B cell (primary cell): ENCODE measurements at regions not wholly inside any gene's neighbourhood (a gene's known extent, or its start where the extent isn't known, plus 50 kb on each side); places are given as distances from the start of the nearest gene placed in this dataset.
A peak's percentile ranks its signal among the peaks of the same experiment; 100 is the strongest.

Experiments used
- ATAC-seq: fragments of 200-7000 bp; cut with Tn5 transposase; one replicate; pipeline ENCODE4 v1.10.0; 2021; ENCODE audit warnings: low read depth, mild to moderate bottlenecking, moderate number of reproducible peaks, moderate library complexity
- CTCF ChIA-PET: fragments of 350-600 bp; sonication (Branson Sonifier 250); formaldehyde crosslinking; loops from one replicate; lab custom pipeline; 2021; ENCODE audit warnings: antibody characterized with exemption, inconsistent platforms; lab: Charles Lee
- POLR2A ChIA-PET: fragments of 350-600 bp; sonication (Branson Sonifier 250); formaldehyde crosslinking; loops from one replicate; lab custom pipeline; 2021; ENCODE audit warnings: antibody characterized with exemption; lab: Charles Lee
- DNase-seq: peaks from one replicate; pipeline ENCODE4 v3.0.0; 2013
- H2AFZ ChIP-seq: 2 replicates; pipeline ENCODE4 v1.6.1; 2012; ENCODE audit warnings: mild to moderate bottlenecking, low read depth, low read length; ENCODE audit not compliant: insufficient read depth, poor library complexity, severe bottlenecking
- H3K27ac ChIP-seq, 2 donors: 1 replicate in 1 of 2; 2 replicates in 1 of 2; pipeline ENCODE4 v1.5.1; 2012 to 2013; ENCODE audit warnings: low read length in 2 of 2, mild to moderate bottlenecking in 2 of 2, moderate library complexity in 1 of 2
- H3K27me3 ChIP-seq, 4 experiments: fragments of 200-600 bp in 1 of 4; sonication (generic) in 1 of 4; replicated peaks in 1 of 4; 1 replicate in 2 of 4; 2 replicates in 2 of 4; pipeline versions ENCODE4 v1.6.1 to v1.7.0; 2013 to 2016; ENCODE audit warnings: low read length in 3 of 4, mild to moderate bottlenecking in 2 of 4, mixed read lengths in 1 of 4, moderate library complexity in 1 of 4; ENCODE audit not compliant: insufficient read depth in 4 of 4, control insufficient read depth in 3 of 4; ENCODE audit errors: control extremely low read depth in 1 of 4
- H3K36me3 ChIP-seq, 2 experiments: replicated peaks in 1 of 2; 1 replicate in 1 of 2; 2 replicates in 1 of 2; pipeline versions ENCODE4 v1.6.1 to v1.7.1; 2013; ENCODE audit warnings: low read length in 1 of 2; ENCODE audit not compliant: insufficient read depth in 2 of 2, control insufficient read depth in 1 of 2; ENCODE audit errors: control extremely low read depth in 1 of 2, extremely low read depth in 1 of 2
- H3K4me1 ChIP-seq, 2 donors: fragments of 200-600 bp in 1 of 2; sonication (generic) in 1 of 2; 1 replicate in 1 of 2; 2 replicates in 1 of 2; pipeline versions ENCODE4 v1.5.1 to v1.6.1; 2013 to 2017; ENCODE audit warnings: low read length in 2 of 2; ENCODE audit not compliant: control insufficient read depth in 2 of 2, insufficient read depth in 2 of 2
- H3K4me2 ChIP-seq: replicated peaks from 2 replicates; pipeline ENCODE3; 2012; ENCODE audit warnings: mild to moderate bottlenecking, low read depth, low read length; ENCODE audit not compliant: poor library complexity, severe bottlenecking
- H3K4me3 ChIP-seq, 5 experiments: fragments of 200-600 bp in 1 of 5; sonication (generic) in 1 of 5; 1 replicate in 3 of 5; 2 replicates in 2 of 5; pipeline versions ENCODE4 v1.5.1 to v1.7.0; 2011 to 2016; ENCODE audit warnings: low read length in 4 of 5, mild to moderate bottlenecking in 4 of 5, low read depth in 2 of 5, control low read depth in 1 of 5, moderate library complexity in 1 of 5; ENCODE audit not compliant: insufficient read depth in 1 of 5; ENCODE audit errors: control extremely low read depth in 1 of 5, extremely low read depth in 1 of 5
- H3K79me2 ChIP-seq: fragments of 200-600 bp; sonication (generic); one replicate; pipeline ENCODE4 v1.6.0; 2016; ENCODE audit warnings: low read length; ENCODE audit not compliant: control insufficient read depth, insufficient read depth
- H3K9ac ChIP-seq: fragments of 200-600 bp; sonication (generic); 2 replicates; pipeline ENCODE4 v1.6.1; 2017; ENCODE audit warnings: mild to moderate bottlenecking, low read length, moderate library complexity
- H3K9me3 ChIP-seq, 3 donors: one replicate each; pipeline versions ENCODE4 v1.6.1 to v1.7.1; 2013; ENCODE audit warnings: low read length in 2 of 3; ENCODE audit not compliant: control insufficient read depth in 2 of 3, insufficient read depth in 1 of 3; ENCODE audit errors: control extremely low read depth in 1 of 3
- H4K20me1 ChIP-seq: 2 replicates; pipeline ENCODE4 v1.6.0; 2012; ENCODE audit warnings: mild to moderate bottlenecking, low read length; ENCODE audit not compliant: insufficient read depth, control insufficient read depth, poor library complexity, severe bottlenecking
- H3K27ac Mint-ChIP-seq: one replicate; pipeline ENCODE4 v1.8.0; 2021; ENCODE audit warnings: mixed read lengths
- H3K27me3 Mint-ChIP-seq: one replicate; pipeline ENCODE4 v1.8.0; 2021; ENCODE audit warnings: mixed read lengths
- H3K4me1 Mint-ChIP-seq: one replicate; pipeline ENCODE4 v1.8.0; 2021; ENCODE audit warnings: mixed read lengths
- H3K4me3 Mint-ChIP-seq: one replicate; pipeline ENCODE4 v1.8.0; 2021; ENCODE audit warnings: mixed read lengths
- H3K9me3 Mint-ChIP-seq: one replicate; pipeline ENCODE4 v1.8.0; 2022; ENCODE audit warnings: mixed read lengths; ENCODE audit not compliant: insufficient read depth
- EZH2 ChIP-seq: IDR thresholded peaks from 2 replicates; pipeline ENCODE4 v1.6.1; 2012; ENCODE audit warnings: borderline replicate concordance, low read depth, mild to moderate bottlenecking, moderate library complexity, low read length; ENCODE audit not compliant: insufficient read depth, poor library complexity, severe bottlenecking
- WGBS: methylation state at CpG from one replicate; pipeline ENCODE4 v1.1.5; 2013; ENCODE audit warnings: missing lambda C conversion rate; ENCODE audit not compliant: insufficient coverage; 5-methylcytosine and 5-hydroxymethylcytosine counted together
- intact Hi-C: fragments of 100-400 bp; cut with micrococcal nuclease; formaldehyde crosslinking; loops from one replicate; pipeline ENCODE4 v1.10.0; 2022
- TF ChIP-seq, protein P1 (sequence below): fragments of 200-600 bp; IDR thresholded peaks from one replicate; pipeline ENCODE4 v1.8.0; 2022; ENCODE audit warnings: antibody characterized with exemption, mild to moderate bottlenecking

GRCh38 chr15:31268108-31268501 is 58.5 kb upstream of the KLF13 start:
- H3K27me3 Mint-ChIP-seq = no peaks in the 10 kb centered on the region
- Histone ChIP-seq H3K27me3 (no peaks in the 10 kb centered on the region), H3K9ac (no peak overlapping the region), H3K4me1 (peaks cover 60 to 71% of the 10 kb centered on the region in 2 donors), H3K36me3 (no peaks in the 10 kb centered on the region), H3K27ac (no peak overlapping the region), H3K9me3 (no peaks in the 10 kb centered on the region), H4K20me1 (no peaks in the 10 kb centered on the region), H2AFZ (no peak overlapping the region), H3K4me2 (peak overlapping the region; percentile 86), H3K4me3 (no peak overlapping the region), H3K79me2 (peaks cover 8% of the 10 kb centered on the region)
- ATAC-seq (no peak), DNase-seq (no peak)
- WGBS = 94% methylated on average over 2 of the region's 2 CpGs
- POLR2A ChIA-PET = interaction anchor here (0.6 to 8.1 kb wide), 5 partner anchors 14 to 93 kb away, joined by 3 to 137 read pairs (median 4); partner anchors contain the start of gene KLF13
- H3K4me3 Mint-ChIP-seq = no peak overlapping the region
- intact Hi-C loops = no loop called here
- H3K27ac Mint-ChIP-seq = peak overlapping the region; percentile 96
- TF ChIP-seq EZH2 = no peak
- TF ChIP-seq, protein P1, sequence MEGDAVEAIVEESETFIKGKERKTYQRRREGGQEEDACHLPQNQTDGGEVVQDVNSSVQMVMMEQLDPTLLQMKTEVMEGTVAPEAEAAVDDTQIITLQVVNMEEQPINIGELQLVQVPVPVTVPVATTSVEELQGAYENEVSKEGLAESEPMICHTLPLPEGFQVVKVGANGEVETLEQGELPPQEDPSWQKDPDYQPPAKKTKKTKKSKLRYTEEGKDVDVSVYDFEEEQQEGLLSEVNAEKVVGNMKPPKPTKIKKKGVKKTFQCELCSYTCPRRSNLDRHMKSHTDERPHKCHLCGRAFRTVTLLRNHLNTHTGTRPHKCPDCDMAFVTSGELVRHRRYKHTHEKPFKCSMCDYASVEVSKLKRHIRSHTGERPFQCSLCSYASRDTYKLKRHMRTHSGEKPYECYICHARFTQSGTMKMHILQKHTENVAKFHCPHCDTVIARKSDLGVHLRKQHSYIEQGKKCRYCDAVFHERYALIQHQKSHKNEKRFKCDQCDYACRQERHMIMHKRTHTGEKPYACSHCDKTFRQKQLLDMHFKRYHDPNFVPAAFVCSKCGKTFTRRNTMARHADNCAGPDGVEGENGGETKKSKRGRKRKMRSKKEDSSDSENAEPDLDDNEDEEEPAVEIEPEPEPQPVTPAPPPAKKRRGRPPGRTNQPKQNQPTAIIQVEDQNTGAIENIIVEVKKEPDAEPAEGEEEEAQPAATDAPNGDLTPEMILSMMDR = no peak
- H3K9me3 Mint-ChIP-seq = no peaks in the 10 kb centered on the region
- CTCF ChIA-PET = interaction anchor here (0.6 to 7.4 kb wide), 6 partner anchors 11 to 58 kb away, joined by 3 to 60 read pairs (median 3); partner anchors contain the start of gene KLF13
- H3K4me1 Mint-ChIP-seq = peaks cover 70% of the 10 kb centered on the region

DNA sequence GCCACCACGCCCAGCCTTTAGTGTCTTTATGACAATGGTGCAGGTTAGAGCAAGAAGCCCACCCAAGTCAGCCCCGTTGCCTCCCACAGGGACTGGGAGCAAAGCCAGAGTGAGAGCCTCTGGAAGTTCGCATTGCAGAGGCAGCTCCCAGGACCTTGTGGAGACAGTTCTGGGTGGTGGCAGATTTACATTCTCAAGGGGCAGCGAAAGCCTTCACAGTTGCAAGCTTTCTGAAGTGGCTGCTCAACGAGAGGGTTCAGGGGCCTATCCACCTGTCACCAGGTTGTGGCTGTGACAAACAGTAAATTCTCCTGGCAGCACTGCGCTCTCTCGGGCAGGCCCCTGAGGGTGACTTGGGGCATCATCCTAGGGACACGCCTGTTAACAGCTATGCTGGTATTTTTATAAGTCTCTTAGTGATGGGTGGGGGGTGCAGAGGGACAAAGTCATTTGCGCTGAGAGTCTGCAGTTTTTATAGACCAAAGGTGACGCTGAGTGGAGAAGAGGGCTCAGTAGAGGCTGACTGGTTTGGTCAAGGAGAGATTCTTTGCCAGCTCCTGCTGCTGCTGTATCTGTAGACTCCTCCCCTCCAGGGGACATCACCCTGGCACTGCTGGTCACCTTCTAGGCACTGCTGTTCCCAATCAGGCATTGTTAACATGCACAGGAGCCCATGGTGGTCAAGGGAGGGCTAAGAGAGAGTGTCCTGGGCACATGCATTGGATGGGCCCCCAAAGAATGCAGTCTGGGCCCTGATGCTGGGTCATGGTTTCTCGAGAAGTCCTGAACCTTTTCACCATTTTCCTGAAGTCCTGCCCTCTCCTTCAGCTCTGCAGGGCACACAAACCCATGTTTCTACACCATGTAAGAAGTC is 57.5 kb upstream of the KLF13 start:
- Mint-ChIP-seq H3K4me1 (peaks cover 69% of the 10 kb centered on the region), H3K4me3 (no peak overlapping the region), H3K27me3 (no peaks in the 10 kb centered on the region), H3K9me3 (no peaks in the 10 kb centered on the region), H3K27ac (peak overlapping the region; percentile 53)
- CTCF ChIA-PET = interaction anchor here (1.0 to 7.4 kb wide), 4 partner anchors 13 to 54 kb away, joined by 3 to 60 read pairs (median 3); no protein-coding TSS in a partner anchor
- ATAC-seq = no peak
- Histone ChIP-seq H3K4me1 (peaks cover 57 to 68% of the 10 kb centered on the region in 2 donors), H3K4me3 (no peak overlapping the region), H4K20me1 (no peaks in the 10 kb centered on the region), H3K9ac (no peak overlapping the region), H3K4me2 (no peak overlapping the region), H3K36me3 (no peaks in the 10 kb centered on the region), H3K27me3 (no peaks in the 10 kb centered on the region), H3K79me2 (peaks cover 8% of the 10 kb centered on the region), H3K9me3 (no peaks in the 10 kb centered on the region), H3K27ac (no peak overlapping the region), H2AFZ (no peak overlapping the region)
- no peak for TF ChIP-seq EZH2
- TF ChIP-seq, protein P1 = no peak
- intact Hi-C loops = no loop called here
- WGBS = 96% methylated on average over 11 of the region's 11 CpGs
- POLR2A ChIA-PET = interaction anchor here (0.5 to 8.1 kb wide), 4 partner anchors 46 to 92 kb away, joined by 3 to 137 read pairs (median 4); partner anchors contain the start of gene KLF13
- DNase-seq = no peak
